Liver (tissue), 8 donors: ENCODE measurements at regions not wholly inside any gene's neighbourhood (a gene's known extent, or its start where the extent isn't known, plus 50 kb on each side); places are given as distances from the start of the nearest gene placed in this dataset.

Experiments
- DNase-seq: peaks from one replicate; pipeline ENCODE4 v3.0.0-alpha.2; 2017; ENCODE audit warnings: low spot score
- H3K27ac ChIP-seq, 2 donors: one replicate each; pipeline ENCODE4 v1.7.0; 2013; ENCODE audit warnings: inconsistent platforms in 2 of 2, low read length in 2 of 2, control low read depth in 1 of 2, low read depth in 1 of 2, mild to moderate bottlenecking in 1 of 2
- H3K27me3 ChIP-seq, 4 donors: one replicate each; pipeline versions ENCODE4 v1.6.1 to v1.7.0; 2013; ENCODE audit warnings: low read length in 3 of 4, inconsistent platforms in 1 of 4, mild to moderate bottlenecking in 1 of 4, moderate library complexity in 1 of 4; ENCODE audit not compliant: control insufficient read depth in 4 of 4, insufficient read depth in 4 of 4
- H3K36me3 ChIP-seq, 4 donors: one replicate each; pipeline versions ENCODE4 v1.6.1 to v1.7.0; 2013; ENCODE audit warnings: low read length in 3 of 4, mild to moderate bottlenecking in 3 of 4, low read depth in 1 of 4, moderate library complexity in 1 of 4; ENCODE audit not compliant: control insufficient read depth in 4 of 4, insufficient read depth in 3 of 4
- H3K4me1 ChIP-seq, 4 donors: one replicate each; pipeline versions ENCODE4 v1.6.1 to v1.7.0; 2013; ENCODE audit warnings: low read length in 3 of 4, mild to moderate bottlenecking in 3 of 4, moderate library complexity in 1 of 4; ENCODE audit not compliant: control insufficient read depth in 4 of 4, insufficient read depth in 4 of 4
- H3K4me3 ChIP-seq, 3 donors: one replicate each; pipeline versions ENCODE4 v1.6.1 to v1.7.0; 2013; ENCODE audit warnings: low read length in 3 of 3, control low read depth in 1 of 3, low read depth in 1 of 3, mild to moderate bottlenecking in 1 of 3
- H3K9ac ChIP-seq, 2 donors: one replicate each; pipeline ENCODE4 v1.7.0; 2013; ENCODE audit warnings: low read length in 2 of 2, mild to moderate bottlenecking in 2 of 2, moderate library complexity in 2 of 2, control low read depth in 1 of 2, low read depth in 1 of 2
- H3K9me3 ChIP-seq, 4 donors: one replicate each; pipeline versions ENCODE4 v1.6.1 to v1.7.0; 2013; ENCODE audit warnings: low read length in 3 of 4; ENCODE audit not compliant: control insufficient read depth in 4 of 4
- ATF3 ChIP-seq: IDR thresholded peaks from 2 replicates; pipeline ENCODE4 v1.6.1; 2016; ENCODE audit warnings: antibody characterized with exemption
- CTCF ChIP-seq: fragments of 150-350 bp; IDR thresholded peaks from 2 replicates; pipeline ENCODE4 v1.5.1; 2017; ENCODE audit warnings: improper control_type of control experiment, low read depth, low read length; ENCODE audit not compliant: missing input control
- EGR1 ChIP-seq, 2 donors: IDR thresholded peaks; 2 replicates each; pipeline ENCODE4 v1.6.1; 2016 to 2018; ENCODE audit warnings: antibody characterized with exemption in 2 of 2, low read depth in 2 of 2
- FOXA2 ChIP-seq: IDR thresholded peaks from 2 replicates; pipeline ENCODE4 v1.6.1; 2016; ENCODE audit warnings: antibody characterized with exemption
- JUND ChIP-seq, 2 donors: IDR thresholded peaks; 2 replicates each; pipeline ENCODE4 v1.6.1; 2016; ENCODE audit warnings: antibody characterized with exemption in 2 of 2
- MAX ChIP-seq: IDR thresholded peaks from 2 replicates; pipeline ENCODE4 v1.6.1; 2016; ENCODE audit warnings: antibody characterized with exemption
- NR2F2 ChIP-seq: IDR thresholded peaks from 2 replicates; pipeline ENCODE4 v1.6.1; 2016; ENCODE audit warnings: antibody characterized with exemption
- REST ChIP-seq: IDR thresholded peaks from 2 replicates; pipeline ENCODE4 v1.6.1; 2016; ENCODE audit warnings: antibody characterized with exemption, mild to moderate bottlenecking
- SP1 ChIP-seq: IDR thresholded peaks from 2 replicates; pipeline ENCODE4 v1.6.1; 2018; ENCODE audit warnings: antibody characterized with exemption, mild to moderate bottlenecking
- YY1 ChIP-seq: IDR thresholded peaks from 2 replicates; pipeline ENCODE4 v1.6.1; 2016; ENCODE audit warnings: antibody characterized with exemption, mild to moderate bottlenecking
- ZBTB33 ChIP-seq: IDR thresholded peaks from 2 replicates; pipeline ENCODE4 v1.6.1; 2016; ENCODE audit warnings: antibody characterized with exemption
- WGBS: extraction: QIAGEN DNeasy Blood & Tissue Kit; methylation state at CpG from one replicate; pipeline ENCODE4 v1.1.7; 2013; 5-methylcytosine and 5-hydroxymethylcytosine counted together
- donor health status: healthy.
- donor health status: healthy.
- donor health status: healthy.
- donor health status: healthy.
- donor health status: healthy.

GRCh38 chr6:50661636-50662035 is 51.7 kb upstream of the TFAP2D start:
- no peak overlapping the region for H3K9ac ChIP-seq
- no peak for TF ChIP-seq CTCF
- TF ChIP-seq JUND (IDR thresholded peaks at IDR 0.05) = no peak
- no peak for TF ChIP-seq FOXA2
- TF ChIP-seq YY1 = no peak
- TF ChIP-seq NR2F2 = no peak
- no peak for TF ChIP-seq EGR1 (IDR thresholded peaks at IDR 0.05; ENCODE audit: low read depth in 2 of 2)
- no peak for TF ChIP-seq MAX
- TF ChIP-seq ATF3 = no peak
- TF ChIP-seq ZBTB33 = no peak
- no peak for TF ChIP-seq REST
- no peak for TF ChIP-seq SP1
- no peak overlapping the region for H3K4me3 ChIP-seq
- no peak for DNase-seq
- no peak overlapping the region for H3K27ac ChIP-seq
- peaks cover 0 to 8% (median under 1%) of the 10 kb centered on the region in 4 donors for H3K27me3 ChIP-seq
- WGBS = 64% methylated on average over 1 of the region's 1 CpG
- no peaks in the 10 kb centered on the region for H3K4me1 ChIP-seq
- H3K9me3 ChIP-seq = no peaks in the 10 kb centered on the region
- no peaks in the 10 kb centered on the region for H3K36me3 ChIP-seq
